ENCODE measurements at regions not wholly inside any gene's neighbourhood (a gene's known extent, or its start where the extent isn't known, plus 50 kb on each side); places are given as distances from the start of the nearest gene placed in this dataset.

DNA sequence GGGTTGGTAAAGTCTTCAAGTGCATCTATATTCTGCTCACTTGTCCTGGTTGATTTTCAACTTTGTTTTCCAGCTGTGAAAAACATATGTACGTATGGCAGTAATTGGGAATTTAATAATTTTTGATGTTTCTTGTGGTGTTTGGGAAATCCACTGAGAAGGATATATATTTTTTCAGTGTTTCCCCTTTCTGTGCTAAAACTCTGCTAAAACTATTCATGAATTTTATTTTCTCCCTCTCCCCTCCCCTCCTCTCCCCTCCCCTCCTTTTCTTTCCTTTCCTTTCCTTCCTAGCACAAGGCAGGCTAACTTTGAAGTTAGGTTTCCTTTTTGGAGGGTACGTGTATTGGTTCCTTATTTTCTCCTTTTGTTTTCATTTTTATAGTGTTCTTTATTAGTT, 220.7 kb downstream of the PDCD6IP start:
- TF ChIP-seq, protein P1, sequence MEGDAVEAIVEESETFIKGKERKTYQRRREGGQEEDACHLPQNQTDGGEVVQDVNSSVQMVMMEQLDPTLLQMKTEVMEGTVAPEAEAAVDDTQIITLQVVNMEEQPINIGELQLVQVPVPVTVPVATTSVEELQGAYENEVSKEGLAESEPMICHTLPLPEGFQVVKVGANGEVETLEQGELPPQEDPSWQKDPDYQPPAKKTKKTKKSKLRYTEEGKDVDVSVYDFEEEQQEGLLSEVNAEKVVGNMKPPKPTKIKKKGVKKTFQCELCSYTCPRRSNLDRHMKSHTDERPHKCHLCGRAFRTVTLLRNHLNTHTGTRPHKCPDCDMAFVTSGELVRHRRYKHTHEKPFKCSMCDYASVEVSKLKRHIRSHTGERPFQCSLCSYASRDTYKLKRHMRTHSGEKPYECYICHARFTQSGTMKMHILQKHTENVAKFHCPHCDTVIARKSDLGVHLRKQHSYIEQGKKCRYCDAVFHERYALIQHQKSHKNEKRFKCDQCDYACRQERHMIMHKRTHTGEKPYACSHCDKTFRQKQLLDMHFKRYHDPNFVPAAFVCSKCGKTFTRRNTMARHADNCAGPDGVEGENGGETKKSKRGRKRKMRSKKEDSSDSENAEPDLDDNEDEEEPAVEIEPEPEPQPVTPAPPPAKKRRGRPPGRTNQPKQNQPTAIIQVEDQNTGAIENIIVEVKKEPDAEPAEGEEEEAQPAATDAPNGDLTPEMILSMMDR (IDR thresholded peaks at IDR 0.05): no peak
- no peak for TF ChIP-seq POLR2A (IDR thresholded peaks at IDR 0.05)

Data from tibial nerve (tissue), 3 donors.